Endothelial cell (in vitro differentiated cells): ENCODE measurements at regions not wholly inside any gene's neighbourhood (a gene's known extent, or its start where the extent isn't known, plus 50 kb on each side); places are given as distances from the start of the nearest gene placed in this dataset.

Experiments used
- DNase-seq: peaks from one replicate; pipeline ENCODE4 v3.0.0; 2021; ENCODE audit warnings: low spot score
- H3K27ac Mint-ChIP-seq: one replicate; pipeline ENCODE4 v1.8.0; 2021; ENCODE audit warnings: mixed read lengths, inconsistent platforms; ENCODE audit not compliant: unreplicated experiment
- H3K27me3 Mint-ChIP-seq: one replicate; pipeline ENCODE4 v1.8.0; 2021; ENCODE audit warnings: mild to moderate bottlenecking, moderate library complexity, mixed read lengths, inconsistent platforms; ENCODE audit not compliant: unreplicated experiment
- H3K36me3 Mint-ChIP-seq: one replicate; pipeline ENCODE4 v1.8.0; 2021; ENCODE audit warnings: mild to moderate bottlenecking, low read depth, mixed read lengths, inconsistent platforms; ENCODE audit not compliant: unreplicated experiment
- H3K4me1 Mint-ChIP-seq: one replicate; pipeline ENCODE4 v1.8.0; 2021; ENCODE audit warnings: mild to moderate bottlenecking, mixed read lengths, inconsistent platforms; ENCODE audit not compliant: unreplicated experiment
- H3K4me3 Mint-ChIP-seq: one replicate; pipeline ENCODE4 v1.8.0; 2021; ENCODE audit warnings: mild to moderate bottlenecking, mixed read lengths, inconsistent platforms; ENCODE audit not compliant: unreplicated experiment
- H3K9me3 Mint-ChIP-seq: one replicate; pipeline ENCODE4 v1.8.0; 2021; ENCODE audit warnings: mixed read lengths, inconsistent platforms; ENCODE audit not compliant: unreplicated experiment
- TF ChIP-seq, protein P1 (sequence below): fragments of 200-600 bp; sonication (generic); IDR thresholded peaks from one replicate; pipeline ENCODE4 v1.5.0; 2021; ENCODE audit warnings: antibody characterized with exemption; ENCODE audit not compliant: unreplicated experiment

- Mint-ChIP-seq H3K36me3 (no peaks in the 10 kb centered on the region), H3K9me3 (no peaks in the 10 kb centered on the region), H3K27ac (no peak overlapping the region), H3K4me1 (peaks cover 9% of the 10 kb centered on the region), H3K4me3 (no peak overlapping the region), H3K27me3 (peaks cover 4% of the 10 kb centered on the region)
- TF ChIP-seq, protein P1, sequence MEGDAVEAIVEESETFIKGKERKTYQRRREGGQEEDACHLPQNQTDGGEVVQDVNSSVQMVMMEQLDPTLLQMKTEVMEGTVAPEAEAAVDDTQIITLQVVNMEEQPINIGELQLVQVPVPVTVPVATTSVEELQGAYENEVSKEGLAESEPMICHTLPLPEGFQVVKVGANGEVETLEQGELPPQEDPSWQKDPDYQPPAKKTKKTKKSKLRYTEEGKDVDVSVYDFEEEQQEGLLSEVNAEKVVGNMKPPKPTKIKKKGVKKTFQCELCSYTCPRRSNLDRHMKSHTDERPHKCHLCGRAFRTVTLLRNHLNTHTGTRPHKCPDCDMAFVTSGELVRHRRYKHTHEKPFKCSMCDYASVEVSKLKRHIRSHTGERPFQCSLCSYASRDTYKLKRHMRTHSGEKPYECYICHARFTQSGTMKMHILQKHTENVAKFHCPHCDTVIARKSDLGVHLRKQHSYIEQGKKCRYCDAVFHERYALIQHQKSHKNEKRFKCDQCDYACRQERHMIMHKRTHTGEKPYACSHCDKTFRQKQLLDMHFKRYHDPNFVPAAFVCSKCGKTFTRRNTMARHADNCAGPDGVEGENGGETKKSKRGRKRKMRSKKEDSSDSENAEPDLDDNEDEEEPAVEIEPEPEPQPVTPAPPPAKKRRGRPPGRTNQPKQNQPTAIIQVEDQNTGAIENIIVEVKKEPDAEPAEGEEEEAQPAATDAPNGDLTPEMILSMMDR = no peak
- DNase-seq = no peak
Observed at GRCh38 chr5:135140446-135141204, 106.6 kb upstream of the PITX1 start.

DNA sequence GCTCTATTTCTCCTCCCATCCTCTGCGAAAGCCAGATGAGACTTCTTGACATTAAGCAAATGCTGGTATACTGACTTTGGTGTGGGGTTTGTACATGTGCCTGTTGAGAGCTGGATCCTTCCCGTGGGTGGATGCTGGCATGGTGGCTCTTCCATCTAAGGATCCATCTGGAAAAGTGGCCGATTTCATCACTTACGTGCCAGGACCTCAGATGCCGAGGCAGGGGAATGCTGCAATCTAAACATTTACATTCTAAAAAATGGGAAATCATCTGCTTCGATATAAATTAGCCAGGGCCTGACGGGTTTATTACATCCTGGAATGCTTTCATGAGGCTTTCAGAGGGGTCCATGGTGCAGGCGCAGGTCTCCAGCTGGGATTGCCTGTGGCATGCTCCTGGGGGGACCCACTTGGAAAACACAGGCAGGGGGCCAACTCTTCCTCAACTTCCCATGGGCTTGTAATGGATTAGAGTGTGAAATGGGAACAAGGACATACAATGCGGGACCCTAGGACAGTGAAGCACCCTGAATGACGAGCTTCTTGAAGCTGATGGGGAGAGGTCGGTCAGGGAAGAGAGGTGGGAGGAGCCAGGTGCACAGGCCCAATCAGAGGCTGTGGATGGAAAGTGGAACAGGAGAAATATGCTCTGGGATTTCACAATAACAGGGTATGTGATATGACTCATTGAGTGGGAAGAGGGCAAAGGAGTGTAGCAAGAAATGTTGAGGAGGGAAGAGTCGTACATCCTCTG is 105.5 kb upstream of the PITX1 start:
- Mint-ChIP-seq H3K36me3 (no peaks in the 10 kb centered on the region), H3K4me3 (no peak overlapping the region), H3K4me1 (peaks cover 9% of the 10 kb centered on the region), H3K27ac (no peak overlapping the region), H3K9me3 (no peaks in the 10 kb centered on the region), H3K27me3 (peaks cover 6% of the 10 kb centered on the region)
- DNase-seq = no peak
- TF ChIP-seq, protein P1 = no peak

GRCh38 chr5:135138116-135138850 is 104.3 kb upstream of the PITX1 start:
- no peaks in the 10 kb centered on the region for H3K36me3 Mint-ChIP-seq
- H3K27ac Mint-ChIP-seq = no peak overlapping the region
- H3K4me3 Mint-ChIP-seq = no peak overlapping the region
- peaks cover 8% of the 10 kb centered on the region for H3K27me3 Mint-ChIP-seq
- H3K4me1 Mint-ChIP-seq = peaks cover 9% of the 10 kb centered on the region
- DNase-seq = no peak
- TF ChIP-seq, protein P1 = no peak
- H3K9me3 Mint-ChIP-seq = no peaks in the 10 kb centered on the region

GRCh38 chr5:135137146-135137915 is 103.3 kb upstream of the PITX1 start:
- no peak overlapping the region for H3K4me3 Mint-ChIP-seq
- TF ChIP-seq, protein P1 = no peak
- H3K36me3 Mint-ChIP-seq = no peaks in the 10 kb centered on the region
- DNase-seq = no peak
- H3K4me1 Mint-ChIP-seq = peaks cover 9% of the 10 kb centered on the region
- no peak overlapping the region for H3K27ac Mint-ChIP-seq
- H3K9me3 Mint-ChIP-seq = no peaks in the 10 kb centered on the region
- peaks cover 10% of the 10 kb centered on the region for H3K27me3 Mint-ChIP-seq
